Stomach (tissue), 8 donors: ENCODE measurements at regions not wholly inside any gene's neighbourhood (a gene's known extent, or its start where the extent isn't known, plus 50 kb on each side); places are given as distances from the start of the nearest gene placed in this dataset.

Experiments
- DNase-seq, 2 donors: peaks; one replicate each; pipeline versions ENCODE4 v3.0.0 to v3.0.0-alpha.2; 2013 to 2019
- H3K27ac ChIP-seq, 5 donors: fragments of 200-600 bp in 4 of 5; sonication (generic) in 4 of 5; one replicate each; pipeline ENCODE4 v1.5.1; 2013 to 2019; ENCODE audit warnings: mild to moderate bottlenecking in 1 of 5, moderate library complexity in 1 of 5
- H3K27me3 ChIP-seq, 3 donors: fragments of 200-600 bp; sonication (generic); one replicate each; pipeline ENCODE4 v1.5.1; 2017 to 2019; ENCODE audit warnings: mixed run types in 1 of 3
- H3K36me3 ChIP-seq, 4 donors: fragments of 200-600 bp; sonication (generic); 1 replicate in 3 of 4; 2 replicates in 1 of 4; pipeline ENCODE4 v1.5.1; 2016 to 2019
- H3K4me1 ChIP-seq, 4 donors: fragments of 200-600 bp; sonication (generic); one replicate each; pipeline ENCODE4 v1.5.1; 2016 to 2019
- H3K4me3 ChIP-seq, 4 donors: fragments of 200-600 bp; sonication (generic) in 3 of 4; one replicate each; pipeline ENCODE4 v1.5.1; 2016 to 2019; ENCODE audit warnings: mild to moderate bottlenecking in 1 of 4
- H3K9me3 ChIP-seq, 4 donors: fragments of 200-600 bp; sonication (generic); one replicate each; pipeline ENCODE4 v1.5.1; 2016 to 2019
- EP300 ChIP-seq: sonication (generic); formaldehyde crosslinking; IDR thresholded peaks from one replicate; pipeline ENCODE4 v1.6.1; 2017; ENCODE audit warnings: antibody characterized with exemption
- POLR2A ChIP-seq, 4 donors: fragments of 450-650 bp; IDR thresholded peaks; one replicate each; pipeline ENCODE4 v1.6.1; 2016; ENCODE audit warnings: antibody characterized with exemption in 4 of 4, control low read depth in 2 of 4, mild to moderate bottlenecking in 1 of 4, moderate library complexity in 1 of 4
- POLR2AphosphoS5 ChIP-seq, 3 donors: sonication (generic); formaldehyde crosslinking; IDR thresholded peaks; one replicate each; pipeline ENCODE4 v1.6.1; 2016; ENCODE audit warnings: antibody characterized with exemption in 3 of 3
- WGBS, 5 donors: extraction: QIAGEN DNeasy Blood & Tissue Kit in 3 of 5; methylation state at CpG; one replicate each; pipeline versions ENCODE4 v1.1.5 to v1.1.7; 2013 to 2018; 5-methylcytosine and 5-hydroxymethylcytosine counted together
- intact Hi-C: fragments of 100-400 bp; cut with DNase I; formaldehyde crosslinking; loops from one replicate; pipeline ENCODE4 v1.15.1; 2023; ENCODE audit warnings: low total_unique reads
- small RNA-seq, 4 donors: library from RNA; depleted of rRNA; stranded (forward); fragments of <200 nt; gene quantifications; one replicate each; pipeline ENCODE3, GENCODE V24; 2016
- TF ChIP-seq, protein P1 (sequence below), 7 experiments: fragments of 450-650 bp in 4 of 7; fragments of 200-600 bp in 3 of 7; sonication (generic) in 3 of 7; IDR thresholded peaks; one replicate each; pipeline ENCODE4 v1.5.1; 2016 to 2019; ENCODE audit warnings: antibody characterized with exemption in 7 of 7, control low read depth in 2 of 7, mild to moderate bottlenecking in 1 of 7
- donor health status: healthy with polysubstance abuse.
- donor health status: Bipolar disorder and iron deficiency.
- donor health status: healthy.

DNA sequence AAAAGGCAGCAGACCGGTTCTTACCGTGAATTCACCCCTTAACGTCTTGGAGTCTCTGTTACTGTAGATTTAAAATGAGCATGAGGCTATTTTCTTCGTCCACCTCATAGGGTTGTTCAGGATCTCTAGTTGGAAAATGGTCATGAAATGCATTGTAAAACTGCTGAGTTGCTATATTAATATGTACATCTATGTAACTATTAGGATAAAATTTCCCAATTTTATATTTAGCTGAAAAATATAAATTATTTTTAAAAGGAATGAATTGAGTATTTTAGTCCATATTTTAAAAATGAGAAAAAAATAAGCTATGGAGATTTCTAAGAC lies 272.7 kb downstream of the ALG10B start:
- H3K27ac ChIP-seq, result no peak overlapping the region
- H3K4me1 ChIP-seq, result no peaks in the 10 kb centered on the region
- intact Hi-C loops, result no loop called here
- no peak for DNase-seq
- TF ChIP-seq POLR2AphosphoS5 (IDR thresholded peaks at IDR 0.05) (no peak), EP300 (no peak), POLR2A (IDR thresholded peaks at IDR 0.05) (no peak)
- TF ChIP-seq, protein P1, sequence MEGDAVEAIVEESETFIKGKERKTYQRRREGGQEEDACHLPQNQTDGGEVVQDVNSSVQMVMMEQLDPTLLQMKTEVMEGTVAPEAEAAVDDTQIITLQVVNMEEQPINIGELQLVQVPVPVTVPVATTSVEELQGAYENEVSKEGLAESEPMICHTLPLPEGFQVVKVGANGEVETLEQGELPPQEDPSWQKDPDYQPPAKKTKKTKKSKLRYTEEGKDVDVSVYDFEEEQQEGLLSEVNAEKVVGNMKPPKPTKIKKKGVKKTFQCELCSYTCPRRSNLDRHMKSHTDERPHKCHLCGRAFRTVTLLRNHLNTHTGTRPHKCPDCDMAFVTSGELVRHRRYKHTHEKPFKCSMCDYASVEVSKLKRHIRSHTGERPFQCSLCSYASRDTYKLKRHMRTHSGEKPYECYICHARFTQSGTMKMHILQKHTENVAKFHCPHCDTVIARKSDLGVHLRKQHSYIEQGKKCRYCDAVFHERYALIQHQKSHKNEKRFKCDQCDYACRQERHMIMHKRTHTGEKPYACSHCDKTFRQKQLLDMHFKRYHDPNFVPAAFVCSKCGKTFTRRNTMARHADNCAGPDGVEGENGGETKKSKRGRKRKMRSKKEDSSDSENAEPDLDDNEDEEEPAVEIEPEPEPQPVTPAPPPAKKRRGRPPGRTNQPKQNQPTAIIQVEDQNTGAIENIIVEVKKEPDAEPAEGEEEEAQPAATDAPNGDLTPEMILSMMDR (IDR thresholded peaks at IDR 0.05), result no peak
- no peaks in the 10 kb centered on the region for H3K27me3 ChIP-seq
- no peaks in the 10 kb centered on the region for H3K9me3 ChIP-seq
- no peak overlapping the region for H3K4me3 ChIP-seq
- no peaks in the 10 kb centered on the region for H3K36me3 ChIP-seq
- 53 to 66% (median 57%) methylated on average over 4 of the region's 4 CpGs for WGBS, 5 donors

DNA sequence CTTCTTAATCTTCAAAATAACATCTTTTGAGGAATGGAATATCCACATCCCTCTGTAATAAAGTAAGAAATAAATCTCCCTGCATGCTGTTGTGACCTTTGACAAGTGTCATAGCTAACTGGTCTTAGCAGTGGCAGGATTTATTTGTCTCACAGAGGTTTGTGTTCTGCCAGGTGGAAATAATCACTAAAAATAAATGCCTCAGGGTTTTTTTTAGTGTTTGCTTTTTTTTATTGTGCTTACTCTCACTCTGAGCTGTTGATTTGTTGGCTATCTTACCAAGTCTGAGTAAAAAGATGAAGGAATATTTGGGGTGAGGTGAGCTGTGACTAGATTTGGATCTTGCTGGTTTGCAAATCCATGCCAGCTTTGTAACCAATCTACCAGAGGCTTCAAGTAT lies 285.4 kb downstream of the ALG10B start:
- Histone ChIP-seq H3K4me1 (no peaks in the 10 kb centered on the region), H3K9me3 (peaks cover 0 to 29% (median 5%) of the 10 kb centered on the region in 4 donors), H3K27ac (no peak overlapping the region), H3K27me3 (no peaks in the 10 kb centered on the region), H3K4me3 (no peak overlapping the region), H3K36me3 (no peaks in the 10 kb centered on the region)
- intact Hi-C loops, result no loop called here
- DNase-seq, result no peak
- TF ChIP-seq POLR2A (IDR thresholded peaks at IDR 0.05) (no peak), EP300 (no peak), POLR2AphosphoS5 (IDR thresholded peaks at IDR 0.05) (no peak)
- TF ChIP-seq, protein P1 (IDR thresholded peaks at IDR 0.05), result no peak

Small RNAs in the stretch of these regions (small RNA-seq; reads per million reads assigned to genes)
- gene AC087897.1, result 0 reads per million in 4 donors
